ENCODE measurements at regions not wholly inside any gene's neighbourhood (a gene's known extent, or its start where the extent isn't known, plus 50 kb on each side); places are given as distances from the start of the nearest gene placed in this dataset.

DNA sequence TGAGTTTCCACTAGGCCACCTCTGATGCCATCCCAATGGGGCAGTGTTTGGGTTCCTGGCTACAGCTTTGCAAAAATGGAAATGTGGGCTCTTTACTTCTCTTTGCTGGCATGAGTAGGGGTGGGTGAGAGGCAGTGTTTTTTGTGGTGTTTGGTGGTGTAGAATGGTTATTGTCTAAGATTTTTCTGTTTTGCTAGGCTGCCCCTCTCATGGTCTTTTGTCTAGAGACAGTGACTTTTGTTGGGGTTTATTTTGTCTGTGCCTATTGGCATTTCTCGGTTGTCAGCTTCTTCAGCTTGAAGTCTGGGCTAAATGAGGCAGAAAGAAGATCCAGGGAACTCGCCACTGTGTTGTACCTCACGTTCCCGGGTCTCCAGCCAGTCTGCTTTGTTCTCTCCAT, 112.1 kb downstream of the CENPF start:
- Histone ChIP-seq H3K4me2 (no peak overlapping the region), H3K9me2 (no peaks in the 10 kb centered on the region), H3K9ac (no peak overlapping the region), H3K4me1 (ENCODE audit: control insufficient read depth in 1 of 2, insufficient read depth in 2 of 2, low read depth in 1 of 2, low read length in 1 of 2) (no peaks in the 10 kb centered on the region), H3K36me3 (replicated peaks in 1 of 2; ENCODE audit: control insufficient read depth in 1 of 2, insufficient read depth in 2 of 2, low read length in 1 of 2) (no peaks in the 10 kb centered on the region), H3K79me2 (ENCODE audit: insufficient read depth) (no peaks in the 10 kb centered on the region), H3K27ac (ENCODE audit: low read depth in 2 of 2, low read length in 1 of 2) (no peak overlapping the region), H3K4me3 (ENCODE audit: low read depth in 2 of 2, low read length in 1 of 2) (no peak overlapping the region), H3K27me3 (ENCODE audit: insufficient read depth) (no peaks in the 10 kb centered on the region), H3F3A (replicated peaks; ENCODE audit: insufficient read depth) (no peaks in the 10 kb centered on the region), H2AFZ (ENCODE audit: low read depth) (0 out of 2 replicates have a peak overlapping the region, but pooled peaks have one; percentile 7), H3K9me3 (no peaks in the 10 kb centered on the region), H4K20me1 (ENCODE audit: insufficient read depth) (no peaks in the 10 kb centered on the region)
- TF ChIP-seq NRF1 (IDR thresholded peaks at IDR 0.05; ENCODE audit: low read depth, low read length) (no peak), MXI1 (IDR thresholded peaks at IDR 0.05; ENCODE audit: low read depth, low read length) (no peak), RFX5 (IDR thresholded peaks at IDR 0.05; ENCODE audit: low read length) (no peak), RXRA (IDR thresholded peaks at IDR 0.05; ENCODE audit: borderline replicate concordance, low read depth) (no peak), SIN3A (IDR thresholded peaks at IDR 0.05; ENCODE audit: borderline replicate concordance, low read depth, low read length) (no peak), GATA2 (CRISPR knock-in tag; IDR thresholded peaks at IDR 0.05) (no peak), POLR2AphosphoS5 (IDR thresholded peaks at IDR 0.05; ENCODE audit: low read depth, low read length) (no peak)
- TF ChIP-seq, protein P1, sequence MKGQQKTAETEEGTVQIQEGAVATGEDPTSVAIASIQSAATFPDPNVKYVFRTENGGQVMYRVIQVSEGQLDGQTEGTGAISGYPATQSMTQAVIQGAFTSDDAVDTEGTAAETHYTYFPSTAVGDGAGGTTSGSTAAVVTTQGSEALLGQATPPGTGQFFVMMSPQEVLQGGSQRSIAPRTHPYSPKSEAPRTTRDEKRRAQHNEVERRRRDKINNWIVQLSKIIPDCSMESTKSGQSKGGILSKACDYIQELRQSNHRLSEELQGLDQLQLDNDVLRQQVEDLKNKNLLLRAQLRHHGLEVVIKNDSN (IDR thresholded peaks at IDR 0.05; ENCODE audit: borderline replicate concordance, low read depth), result no peak
- TF ChIP-seq, protein P2, sequence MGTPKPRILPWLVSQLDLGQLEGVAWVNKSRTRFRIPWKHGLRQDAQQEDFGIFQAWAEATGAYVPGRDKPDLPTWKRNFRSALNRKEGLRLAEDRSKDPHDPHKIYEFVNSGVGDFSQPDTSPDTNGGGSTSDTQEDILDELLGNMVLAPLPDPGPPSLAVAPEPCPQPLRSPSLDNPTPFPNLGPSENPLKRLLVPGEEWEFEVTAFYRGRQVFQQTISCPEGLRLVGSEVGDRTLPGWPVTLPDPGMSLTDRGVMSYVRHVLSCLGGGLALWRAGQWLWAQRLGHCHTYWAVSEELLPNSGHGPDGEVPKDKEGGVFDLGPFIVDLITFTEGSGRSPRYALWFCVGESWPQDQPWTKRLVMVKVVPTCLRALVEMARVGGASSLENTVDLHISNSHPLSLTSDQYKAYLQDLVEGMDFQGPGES (IDR thresholded peaks at IDR 0.05; ENCODE audit: low read depth, low read length), result no peak
- POLR2A ChIA-PET, result no interaction called here
- no peak for DNase-seq
- 34% methylated on average over 4 of the region's 4 CpGs for WGBS (ENCODE audit: low lambda C conversion rate)
- CTCF ChIA-PET, result no interaction called here

- no peak overlapping the region for H3K4me2 ChIP-seq
- H4K20me1 ChIP-seq (ENCODE audit: insufficient read depth), result no peaks in the 10 kb centered on the region
- H3K4me1 ChIP-seq (ENCODE audit: control insufficient read depth in 1 of 2, insufficient read depth in 2 of 2, low read depth in 1 of 2, low read length in 1 of 2), result no peaks in the 10 kb centered on the region
- no peak overlapping the region for H3K9ac ChIP-seq
- H3F3A ChIP-seq (replicated peaks; ENCODE audit: insufficient read depth), result no peaks in the 10 kb centered on the region
- H3K27me3 ChIP-seq (ENCODE audit: insufficient read depth), result no peaks in the 10 kb centered on the region
- no peak overlapping the region for H2AFZ ChIP-seq (ENCODE audit: low read depth)
- no peaks in the 10 kb centered on the region for H3K9me3 ChIP-seq
- no peak overlapping the region for H3K4me3 ChIP-seq (ENCODE audit: low read depth in 2 of 2, low read length in 1 of 2)
- H3K9me2 ChIP-seq, result no peaks in the 10 kb centered on the region
- no peak for DNase-seq
- WGBS (ENCODE audit: low lambda C conversion rate), result 41% methylated on average over 7 of the region's 7 CpGs
- no peak overlapping the region for H3K27ac ChIP-seq (ENCODE audit: low read depth in 2 of 2, low read length in 1 of 2)
- ChIA-PET CTCF (interaction anchor here (1.8 kb wide), 1 partner anchor 81 kb away, joined by 4 read pairs; no protein-coding TSS in a partner anchor), POLR2A (no interaction called here)
- no peaks in the 10 kb centered on the region for H3K79me2 ChIP-seq (ENCODE audit: insufficient read depth)
- no peaks in the 10 kb centered on the region for H3K36me3 ChIP-seq (replicated peaks in 1 of 2; ENCODE audit: control insufficient read depth in 1 of 2, insufficient read depth in 2 of 2, low read length in 1 of 2)
- TF ChIP-seq JUND (IDR thresholded peaks at IDR 0.05), result no peak
- TF ChIP-seq EP300 (IDR thresholded peaks at IDR 0.05; ENCODE audit: borderline replicate concordance in 1 of 2, low read depth in 1 of 2, low read length in 1 of 2), result no peak
- TF ChIP-seq TEAD4 (IDR thresholded peaks at IDR 0.05; ENCODE audit: borderline replicate concordance, insufficient read depth), result no peak
- no peak for TF ChIP-seq EZH2phosphoT487 (IDR thresholded peaks at IDR 0.05; ENCODE audit: borderline replicate concordance, low read depth)
- TF ChIP-seq, protein P2 (IDR thresholded peaks at IDR 0.05; ENCODE audit: low read depth, low read length), result no peak
- TF ChIP-seq SIN3A (IDR thresholded peaks at IDR 0.05; ENCODE audit: borderline replicate concordance, low read depth, low read length), result no peak
- no peak for TF ChIP-seq RFX5 (IDR thresholded peaks at IDR 0.05; ENCODE audit: low read length)
- TF ChIP-seq, protein P3, sequence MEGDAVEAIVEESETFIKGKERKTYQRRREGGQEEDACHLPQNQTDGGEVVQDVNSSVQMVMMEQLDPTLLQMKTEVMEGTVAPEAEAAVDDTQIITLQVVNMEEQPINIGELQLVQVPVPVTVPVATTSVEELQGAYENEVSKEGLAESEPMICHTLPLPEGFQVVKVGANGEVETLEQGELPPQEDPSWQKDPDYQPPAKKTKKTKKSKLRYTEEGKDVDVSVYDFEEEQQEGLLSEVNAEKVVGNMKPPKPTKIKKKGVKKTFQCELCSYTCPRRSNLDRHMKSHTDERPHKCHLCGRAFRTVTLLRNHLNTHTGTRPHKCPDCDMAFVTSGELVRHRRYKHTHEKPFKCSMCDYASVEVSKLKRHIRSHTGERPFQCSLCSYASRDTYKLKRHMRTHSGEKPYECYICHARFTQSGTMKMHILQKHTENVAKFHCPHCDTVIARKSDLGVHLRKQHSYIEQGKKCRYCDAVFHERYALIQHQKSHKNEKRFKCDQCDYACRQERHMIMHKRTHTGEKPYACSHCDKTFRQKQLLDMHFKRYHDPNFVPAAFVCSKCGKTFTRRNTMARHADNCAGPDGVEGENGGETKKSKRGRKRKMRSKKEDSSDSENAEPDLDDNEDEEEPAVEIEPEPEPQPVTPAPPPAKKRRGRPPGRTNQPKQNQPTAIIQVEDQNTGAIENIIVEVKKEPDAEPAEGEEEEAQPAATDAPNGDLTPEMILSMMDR (IDR thresholded peaks at IDR 0.05), result no peak
- TF ChIP-seq POLR2AphosphoS5 (IDR thresholded peaks at IDR 0.05; ENCODE audit: low read depth, low read length), result no peak
- no peak for TF ChIP-seq FOXJ3 (CRISPR knock-in tag; IDR thresholded peaks at IDR 0.05)
- no peak for TF ChIP-seq RAD21 (IDR thresholded peaks at IDR 0.05; ENCODE audit: low read length)
- TF ChIP-seq YY1 (IDR thresholded peaks at IDR 0.05; ENCODE audit: low read depth), result no peak
- no peak for TF ChIP-seq GABPA (IDR thresholded peaks at IDR 0.05; ENCODE audit: low read depth)
- no peak for TF ChIP-seq FOSL2 (IDR thresholded peaks at IDR 0.05; ENCODE audit: borderline replicate concordance, low read depth)
- TF ChIP-seq FOXM1 (IDR thresholded peaks at IDR 0.05; ENCODE audit: low read depth), result no peak
- no peak for TF ChIP-seq RCOR1 (IDR thresholded peaks at IDR 0.05; ENCODE audit: low read length)
- TF ChIP-seq, protein P1 (IDR thresholded peaks at IDR 0.05; ENCODE audit: borderline replicate concordance, low read depth), result no peak
Measured at GRCh38 chr1:214717351-214717750, 114.4 kb downstream of the CENPF start.

All from SK-N-SH (cell line).